Left cardiac atrium (tissue), 4 donors: ENCODE measurements at regions not wholly inside any gene's neighbourhood (a gene's known extent, or its start where the extent isn't known, plus 50 kb on each side); places are given as distances from the start of the nearest gene placed in this dataset.

Experiments
- ATAC-seq, 2 donors: fragments of 200-7000 bp; cut with Tn5 transposase; one replicate each; pipeline ENCODE4 v1.9.1; 2020; ENCODE audit warnings: mild to moderate bottlenecking in 2 of 2, moderate library complexity in 2 of 2
- DNase-seq: peaks from one replicate; pipeline ENCODE4 v3.0.0-alpha.2; 2020
- intact Hi-C, 2 donors: fragments of 100-400 bp; cut with DNase I; formaldehyde crosslinking; loops; one replicate each; pipeline versions ENCODE4 v1.14.1 to v1.15.1; 2022 to 2023
- donor health status: DM: no; HTN: yes; CAD: no.
- donor health status: DM: no; HTN: yes; CAD: no; lungs with severe emphysema.
- donor health status: DM: yes; HTN: yes; CAD: no.
- donor health status: Dilated cardiomyopathy.

DNA sequence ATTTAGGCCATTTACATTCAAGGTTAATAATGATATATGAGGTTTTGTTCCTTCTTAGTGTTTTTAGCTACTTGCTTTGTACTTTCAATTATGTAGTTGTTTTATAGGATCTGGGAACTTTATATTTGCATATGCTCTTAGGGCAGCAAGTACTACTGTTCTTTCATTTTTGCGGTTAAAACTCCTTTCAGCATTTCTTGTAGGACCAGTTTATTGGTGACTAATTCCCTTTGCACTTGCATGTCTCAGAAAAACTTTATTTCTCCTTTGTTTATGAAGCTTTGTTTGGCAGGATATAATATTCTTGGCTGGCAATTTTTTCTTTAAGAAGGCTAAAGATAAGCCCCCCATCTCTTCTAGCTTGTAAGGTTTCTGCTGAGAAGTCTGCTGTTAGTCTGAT, 131.3 kb upstream of the CDH8 start:
- ATAC-seq = no peak
- intact Hi-C loops = no loop called here
- DNase-seq = no peak

DNA sequence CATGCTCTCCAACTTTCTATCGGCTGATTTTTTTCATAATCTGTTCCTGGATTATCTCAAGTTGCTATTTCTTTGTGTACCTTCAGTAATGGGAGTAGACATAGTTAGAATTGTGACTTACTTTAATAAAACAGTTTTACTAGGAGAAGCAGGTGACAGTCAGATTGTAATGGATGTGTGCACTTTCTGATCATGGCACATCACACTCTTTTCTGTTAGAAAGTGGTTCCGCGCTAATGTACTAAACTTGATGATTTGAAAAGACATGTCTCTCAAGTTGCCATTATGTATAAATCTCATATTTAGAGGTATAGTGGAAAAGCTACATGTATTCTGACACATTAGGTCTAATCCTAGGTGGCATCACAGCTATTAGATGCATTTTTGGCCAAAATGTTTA, 121.3 kb upstream of the CDH8 start:
- intact Hi-C loops = no loop called here
- DNase-seq (no peak), ATAC-seq (no peak)

DNA sequence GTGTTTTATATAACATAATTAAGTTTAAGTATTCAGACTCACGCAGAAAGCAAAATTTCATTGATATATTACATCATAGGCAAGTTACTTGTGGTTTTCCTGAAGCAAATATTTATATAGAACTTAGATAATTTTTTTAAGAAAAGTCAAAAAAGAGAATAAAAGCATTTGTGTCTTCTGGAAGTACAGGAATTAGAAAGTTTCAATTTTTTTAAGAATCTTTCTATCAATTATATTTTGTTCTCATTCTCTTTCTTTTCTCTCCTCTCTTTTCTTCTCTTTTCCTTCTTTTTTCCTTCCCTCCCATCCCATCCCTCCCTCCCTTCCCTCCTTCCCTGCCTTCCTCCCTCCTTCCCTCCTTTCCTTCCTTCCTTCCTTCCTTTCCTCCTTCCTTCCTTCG, 120.7 kb upstream of the CDH8 start:
- ATAC-seq (no peak), DNase-seq (no peak)
- intact Hi-C loops = no loop called here

DNA sequence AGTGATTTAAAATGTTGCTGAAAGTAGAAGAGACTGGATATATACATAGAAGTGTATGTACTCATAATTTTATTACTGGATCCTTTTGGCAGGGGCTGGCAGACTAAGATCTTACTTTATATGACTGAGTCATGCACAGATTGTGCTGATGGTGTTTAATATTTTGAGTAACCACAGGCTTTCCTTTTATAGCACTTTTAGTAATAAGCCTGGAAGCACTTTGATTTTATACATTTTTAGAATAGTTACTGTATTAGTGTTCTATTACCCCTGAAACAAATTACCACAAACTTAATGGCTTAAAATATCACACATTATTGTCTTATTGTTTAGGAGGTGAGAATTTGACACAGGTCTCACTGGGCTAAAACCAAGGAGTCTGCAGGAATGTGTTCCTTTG, 113.4 kb upstream of the CDH8 start:
- DNase-seq = no peak

DNA sequence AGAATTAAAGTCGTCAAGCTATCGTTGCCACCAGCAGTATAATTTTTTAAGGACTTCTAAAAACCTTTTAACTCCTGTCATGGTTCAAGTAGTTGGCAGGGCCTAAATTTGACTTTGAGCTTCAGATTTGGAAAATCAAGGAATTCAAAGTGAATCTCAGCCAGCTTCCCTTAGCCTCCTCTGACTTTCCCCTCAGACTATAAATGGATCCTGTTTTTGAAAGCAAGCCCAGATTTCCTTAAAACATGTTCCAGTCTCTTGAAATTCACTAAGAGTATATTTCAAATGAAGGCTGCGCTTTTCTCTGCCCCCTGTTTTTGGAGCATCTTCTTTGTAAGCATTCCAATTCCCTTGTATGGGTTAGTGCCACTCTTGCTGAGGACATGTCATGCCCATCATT, 101.8 kb upstream of the CDH8 start:
- ATAC-seq = no peak

More for the DNA sequence above, 113.4 kb upstream of the CDH8 start:
- no peak for ATAC-seq
- intact Hi-C loops = no loop called here

DNA sequence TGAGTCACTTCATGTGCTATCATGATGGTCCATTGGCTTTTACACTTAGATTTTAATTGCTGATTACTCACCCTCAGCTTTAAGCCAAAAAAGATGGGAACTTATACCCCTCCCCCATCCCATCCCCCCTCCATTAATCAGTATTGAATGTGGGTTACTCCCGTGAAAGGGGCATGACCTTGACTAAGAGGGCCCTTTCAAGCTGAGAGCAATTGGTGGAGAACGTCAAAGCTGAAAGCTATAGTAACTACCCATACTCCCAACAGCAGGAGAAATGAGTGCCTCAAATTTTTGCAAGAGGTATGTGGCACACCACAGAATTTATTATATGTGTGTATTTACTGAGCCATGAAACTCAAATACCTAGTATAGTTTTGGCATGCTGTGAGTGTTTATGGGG, 99.7 kb upstream of the CDH8 start:
- DNase-seq = no peak
- ATAC-seq = no peak
- intact Hi-C loops = no loop called here

More for the DNA sequence above, 101.8 kb upstream of the CDH8 start:
- intact Hi-C loops = no loop called here
- no peak for DNase-seq

DNA sequence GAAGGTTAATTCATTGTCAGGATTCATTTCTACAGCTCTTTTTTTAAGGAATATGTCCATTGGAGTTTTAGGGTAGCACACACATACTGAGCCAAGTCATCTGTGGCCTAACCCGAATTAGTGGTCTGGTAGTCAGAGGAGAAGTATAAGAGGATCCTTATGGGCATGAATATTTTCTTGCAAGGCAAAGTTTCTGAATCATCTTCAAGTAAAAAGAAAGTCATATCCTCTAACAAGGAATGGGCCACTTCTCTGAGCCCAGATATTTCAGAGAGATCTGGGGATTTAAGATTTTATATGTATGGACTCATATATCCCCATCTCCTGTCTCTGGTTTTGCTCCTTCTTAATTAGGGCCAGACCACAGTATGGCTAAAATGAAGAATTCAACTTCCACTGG, 99.2 kb upstream of the CDH8 start:
- no peak for ATAC-seq
- DNase-seq = no peak
- intact Hi-C loops = no loop called here

DNA sequence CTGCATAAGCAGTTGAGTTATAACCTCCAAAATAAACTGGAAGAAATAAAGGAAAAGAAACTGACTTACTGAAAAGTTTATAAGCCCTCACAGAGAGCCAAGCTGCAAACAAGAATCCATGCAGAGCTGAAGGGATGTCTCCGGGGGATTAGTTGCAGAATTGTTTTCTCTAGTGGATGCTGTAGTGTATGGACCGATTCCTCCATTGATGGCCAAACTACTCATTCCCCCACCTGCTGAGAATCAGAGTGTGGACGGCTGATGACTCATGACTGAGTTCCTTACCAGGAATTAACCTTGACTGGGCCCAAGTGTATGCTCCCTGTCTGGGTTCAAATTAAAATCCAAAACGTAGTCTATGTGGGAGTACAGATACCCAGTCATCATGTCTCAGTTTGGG, 93.9 kb upstream of the CDH8 start:
- intact Hi-C loops = no loop called here
- DNase-seq (no peak), ATAC-seq (no peak)

DNA sequence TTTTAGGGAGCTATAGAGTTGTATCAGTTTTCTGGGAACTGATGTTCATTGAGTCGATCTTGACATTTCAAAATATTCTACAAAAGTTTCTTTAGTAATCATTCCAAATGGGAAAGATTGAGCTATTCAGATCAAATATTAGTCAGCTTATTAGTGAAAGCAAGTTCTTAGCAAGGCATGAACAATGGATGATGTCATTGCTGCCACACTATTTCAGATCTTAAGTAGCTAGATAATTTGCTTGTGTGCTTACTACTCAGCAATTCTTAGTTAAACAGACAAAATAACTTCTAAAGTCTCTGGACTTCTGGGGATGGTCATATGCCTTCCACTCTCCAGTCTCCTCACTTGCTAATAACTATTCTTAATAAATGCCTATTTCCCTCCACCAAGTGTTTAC, 69.0 kb upstream of the CDH8 start:
- DNase-seq (no peak), ATAC-seq (no peak)
- intact Hi-C loops = no loop called here

DNA sequence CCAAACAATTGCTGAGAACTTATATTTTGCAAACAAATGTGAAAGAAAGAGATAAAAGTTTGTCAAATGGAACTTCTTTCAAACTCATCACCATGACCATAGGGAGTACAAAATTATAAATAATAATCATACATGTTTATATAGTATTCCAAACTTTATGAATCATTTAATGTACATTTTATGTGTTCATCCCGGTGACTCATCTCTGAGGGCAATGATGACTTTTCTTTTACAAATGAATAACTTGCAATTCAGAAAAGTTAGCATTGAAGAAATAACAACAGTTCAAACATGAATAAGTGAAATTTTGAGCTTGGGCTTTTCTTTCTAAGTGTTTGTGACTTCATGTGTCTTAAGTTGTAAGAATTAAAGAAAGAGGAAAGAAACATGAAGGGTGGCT, 66.3 kb upstream of the CDH8 start:
- ATAC-seq = no peak
- DNase-seq = no peak
- intact Hi-C loops = no loop called here

DNA sequence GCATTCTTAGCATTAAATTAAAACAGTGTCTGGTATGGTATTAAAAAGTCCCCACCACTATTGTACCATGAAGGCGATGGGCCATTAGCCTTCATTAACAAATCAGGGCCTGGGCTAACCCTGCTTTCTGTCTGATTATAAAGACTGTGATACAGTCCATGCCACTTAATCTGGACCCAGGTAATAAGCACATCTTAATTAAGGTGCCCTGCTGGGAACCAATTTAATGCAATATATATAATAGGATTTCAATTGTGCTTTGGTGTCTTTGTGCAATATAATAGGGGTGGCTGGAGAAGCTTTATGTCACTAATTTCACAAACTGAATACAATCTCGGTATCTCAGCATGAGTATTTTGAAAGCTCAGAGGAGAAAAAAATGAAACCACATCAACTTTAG, 64.4 kb upstream of the CDH8 start:
- no peak for ATAC-seq
- intact Hi-C loops = no loop called here
- DNase-seq = no peak

DNA sequence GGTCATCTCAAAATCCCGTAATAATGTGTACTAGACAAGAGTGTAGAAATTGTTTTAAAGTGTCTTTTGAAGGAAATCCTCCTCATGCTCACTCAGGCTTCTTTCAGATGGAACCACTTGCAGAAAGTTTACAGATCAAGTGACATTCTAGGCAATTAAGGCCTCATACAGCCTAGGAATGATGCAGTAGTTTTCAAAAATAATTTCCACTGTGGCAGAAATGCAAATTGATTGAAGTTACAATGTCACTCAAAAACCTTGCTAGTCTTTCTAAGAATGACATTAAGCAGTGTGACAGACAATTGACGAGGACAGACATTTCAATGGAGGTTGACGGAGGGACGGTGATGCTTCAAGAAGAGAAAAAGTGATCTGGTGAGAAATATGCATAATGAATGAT, 53.5 kb upstream of the CDH8 start:
- ATAC-seq (no peak), DNase-seq (no peak)
- intact Hi-C loops = no loop called here

DNA sequence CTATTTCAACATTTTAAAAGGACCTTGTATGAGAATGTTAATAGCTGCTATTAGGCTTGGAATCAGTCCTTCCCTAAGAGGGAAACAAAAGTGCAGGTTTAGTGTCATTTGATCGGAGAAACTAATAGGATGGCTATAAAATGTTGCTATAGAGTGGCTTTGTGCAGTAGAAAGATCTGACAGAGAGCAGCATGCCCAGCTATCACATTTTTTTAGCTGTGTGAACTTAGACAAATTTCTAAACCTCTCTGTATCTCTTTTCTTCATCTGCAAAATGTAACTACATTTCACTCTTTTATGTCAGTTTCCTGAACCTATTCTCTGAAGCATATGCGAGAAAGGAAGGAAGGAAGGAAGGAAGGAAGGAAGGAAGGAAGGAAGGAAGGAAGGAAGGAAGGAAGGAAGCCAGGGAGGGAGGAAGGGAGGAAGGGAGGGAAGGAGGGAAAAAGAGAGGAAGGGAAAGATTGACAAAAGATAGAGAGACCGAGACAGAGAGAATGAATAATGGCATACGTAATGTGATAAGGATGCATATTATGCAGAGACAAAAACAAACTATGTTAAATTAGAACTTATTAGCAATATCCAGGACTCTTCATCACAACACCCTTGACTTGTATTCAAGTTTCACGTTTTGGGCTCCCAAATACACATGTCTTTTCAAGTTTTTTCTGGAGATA, 52.6 kb upstream of the CDH8 start:
- no peak for ATAC-seq
- DNase-seq = no peak
- intact Hi-C loops = no loop called here
